Ishikawa (cell line): ENCODE measurements at regions not wholly inside any gene's neighbourhood (a gene's known extent, or its start where the extent isn't known, plus 50 kb on each side); places are given as distances from the start of the nearest gene placed in this dataset.
A peak's percentile ranks its signal among the peaks of the same experiment; 100 is the strongest.

Experiments
- CEBPB ChIP-seq: IDR thresholded peaks from 2 replicates; pipeline ENCODE4 v1.6.1; 2012
- CREB1 ChIP-seq: IDR thresholded peaks from 2 replicates; pipeline ENCODE4 v1.6.1; 2012; ENCODE audit warnings: low read depth
- EP300 ChIP-seq: IDR thresholded peaks from 2 replicates; pipeline ENCODE4 v1.6.1; 2012; ENCODE audit warnings: borderline replicate concordance
- NFIC ChIP-seq: IDR thresholded peaks from 2 replicates; pipeline ENCODE4 v1.6.1; 2012
- TAF1 ChIP-seq: IDR thresholded peaks from 2 replicates; pipeline ENCODE4 v1.6.1; 2012; ENCODE audit warnings: low read depth, mild to moderate bottlenecking
- YY1 ChIP-seq: IDR thresholded peaks from 2 replicates; pipeline ENCODE4 v1.6.1; 2012; ENCODE audit warnings: low read depth
- TF ChIP-seq, protein P1 (sequence below): IDR thresholded peaks from 2 replicates; pipeline ENCODE4 v1.6.1; 2012

DNA sequence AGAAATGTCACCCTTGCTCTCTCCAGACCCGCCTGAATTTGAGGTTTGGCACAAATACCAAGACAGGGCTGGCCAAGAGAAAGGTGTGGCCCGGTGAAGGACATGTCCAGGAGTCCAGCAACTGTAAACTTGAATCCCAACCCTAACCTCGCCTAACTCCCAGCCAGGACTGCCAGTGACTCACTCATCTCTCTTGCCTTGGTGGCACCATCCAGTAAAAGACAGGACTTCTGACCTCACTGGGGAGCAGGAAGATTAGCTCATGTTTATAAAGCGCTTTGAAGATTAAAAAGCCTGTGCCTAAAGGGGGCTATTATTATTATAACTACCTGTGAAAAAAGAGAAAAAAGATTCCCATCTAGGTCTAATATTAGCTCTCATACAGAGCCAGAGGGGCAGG, 335.3 kb downstream of the SOX9 start:
- TF ChIP-seq CREB1 (no peak), YY1 (no peak), EP300 (0 out of 2 replicates have a peak, but pooled peaks have one; percentile 10), NFIC (peak; percentile 50), TAF1 (no peak), CEBPB (no peak)
- TF ChIP-seq, protein P1, sequence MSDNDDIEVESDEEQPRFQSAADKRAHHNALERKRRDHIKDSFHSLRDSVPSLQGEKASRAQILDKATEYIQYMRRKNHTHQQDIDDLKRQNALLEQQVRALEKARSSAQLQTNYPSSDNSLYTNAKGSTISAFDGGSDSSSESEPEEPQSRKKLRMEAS = no peak; the same call in 1 of the 2 replicates
